HepG2 (cell line): ENCODE measurements at regions not wholly inside any gene's neighbourhood (a gene's known extent, or its start where the extent isn't known, plus 50 kb on each side); places are given as distances from the start of the nearest gene placed in this dataset.
"Not testable (repeated sequence)": the region's sequence is repeated elsewhere in the genome, so short reads cannot be mapped to it uniquely, and the experiment has no call there.

ENCODE experiments used
- ATAC-seq: fragments of 200-7000 bp; cut with Tn5 transposase; 3 replicates; pipeline ENCODE4 v1.9.1; 2020; ENCODE audit warnings: mild to moderate bottlenecking, moderate library complexity
- BruUV-seq: library from RNA; stranded (reverse); fragments of 400-500 nt; replicated peaks from 2 replicates; lab custom pipeline; 2021; lab: Mats Ljungman, UMichigan
- CTCF ChIA-PET: fragments of 300-600 bp; formaldehyde crosslinking; extraction: SDS; loops from one replicate; lab custom pipeline; 2021; ENCODE audit warnings: low total read pairs, inconsistent platforms, low intra/inter-chr PET ratio; lab: Yijun Ruan, JAX
- POLR2A ChIA-PET: fragments of 350-600 bp; sonication (Branson Sonifier 250); formaldehyde crosslinking; loops from one replicate; lab custom pipeline; 2020; ENCODE audit warnings: antibody characterized with exemption, inconsistent platforms; lab: Yijun Ruan, JAX
- DNase-seq: peaks from one replicate; pipeline ENCODE4 v3.0.0-alpha.2; 2015; ENCODE audit warnings: low spot score
- FAIRE-seq: peaks from 3 replicates; lab custom pipeline; 2011; peaks lifted over from hg19 to GRCh38; lab: Jason Lieb, UNC
- H2AFZ ChIP-seq: one replicate; pipeline ENCODE4 v1.6.1; 2011; ENCODE audit warnings: low read length, inconsistent platforms
- H3K27ac ChIP-seq: fragments of 300-600 bp; 3 replicates; pipeline ENCODE4 v1.8.0; 2011; ENCODE audit warnings: mixed run types, mild to moderate bottlenecking, mixed read lengths, low read length, inconsistent platforms; ENCODE audit not compliant: insufficient read depth; ENCODE audit errors: extremely low read length
- H3K27me3 ChIP-seq, 2 experiments: fragments of 200-600 bp in 1 of 2; 2 replicates in 1 of 2; 3 replicates in 1 of 2; pipeline versions ENCODE4 v1.6.0 to v1.8.0; 2011; ENCODE audit warnings: low read length in 2 of 2, mild to moderate bottlenecking in 2 of 2, moderate library complexity in 2 of 2, inconsistent platforms in 1 of 2; ENCODE audit not compliant: insufficient read depth in 2 of 2, control insufficient read depth in 1 of 2
- H3K36me3 ChIP-seq, 2 experiments: fragments of 200-600 bp in 1 of 2; replicated peaks in 1 of 2; 2 replicates in 1 of 2; 3 replicates in 1 of 2; pipeline versions ENCODE4 v1.5.1 to v1.8.0; 2011; ENCODE audit warnings: low read length in 2 of 2, inconsistent platforms in 1 of 2; ENCODE audit not compliant: insufficient read depth in 2 of 2, control insufficient read depth in 1 of 2
- H3K4me1 ChIP-seq: 2 replicates; pipeline ENCODE4 v1.5.1; 2012; ENCODE audit warnings: low read length, inconsistent platforms; ENCODE audit not compliant: insufficient read depth
- H3K4me2 ChIP-seq: 2 replicates; pipeline ENCODE4 v1.6.0; 2011; ENCODE audit warnings: low read depth, low read length, inconsistent platforms
- H3K4me3 ChIP-seq, 3 experiments: fragments of 200-600 bp in 1 of 3; sonication (generic), shearing (Covaris generic) in 1 of 3; replicated peaks in 1 of 3; 2 replicates each; pipeline ENCODE4 v1.5.1; 2011 to 2016; ENCODE audit warnings: low read length in 3 of 3, inconsistent platforms in 2 of 3, low read depth in 2 of 3, mild to moderate bottlenecking in 2 of 3, control low read depth in 1 of 3, mixed read lengths in 1 of 3; ENCODE audit not compliant: insufficient read depth in 1 of 3
- H3K79me2 ChIP-seq: one replicate; pipeline ENCODE4 v1.6.1; 2011; ENCODE audit warnings: low read length, inconsistent platforms; ENCODE audit not compliant: insufficient read depth
- H3K9ac ChIP-seq: 2 replicates; pipeline ENCODE4 v1.6.0; 2011; ENCODE audit warnings: mild to moderate bottlenecking, low read depth, low read length, inconsistent platforms; ENCODE audit not compliant: insufficient read depth
- H3K9me3 ChIP-seq: 2 replicates; pipeline ENCODE4 v1.5.1; 2012; ENCODE audit warnings: mild to moderate bottlenecking, low read length
- H4K20me1 ChIP-seq: 2 replicates; pipeline ENCODE4 v1.6.0; 2011; ENCODE audit warnings: inconsistent platforms, mild to moderate bottlenecking, low read length, moderate library complexity; ENCODE audit not compliant: insufficient read depth
- ATF5 ChIP-seq: sonication (generic); formaldehyde crosslinking; IDR thresholded peaks from 2 replicates; pipeline ENCODE4 v1.4.0; 2020; ENCODE audit warnings: mild to moderate bottlenecking, low read depth, missing genetic modification reagents
- FOXJ3 ChIP-seq: sonication (generic); formaldehyde crosslinking; IDR thresholded peaks from 2 replicates; pipeline ENCODE4 v1.4.0; 2020; ENCODE audit warnings: missing genetic modification reagents, mild to moderate bottlenecking, borderline replicate concordance
- HOXA9 ChIP-seq: sonication (generic); formaldehyde crosslinking; IDR thresholded peaks from 2 replicates; pipeline ENCODE4 v1.8.1; 2022; ENCODE audit warnings: missing genetic modification reagents, mild to moderate bottlenecking, moderate library complexity, borderline replicate concordance
- HOXD1 ChIP-seq: sonication (generic); formaldehyde crosslinking; IDR thresholded peaks from 2 replicates; pipeline ENCODE4 v1.5.0; 2020; ENCODE audit warnings: missing genetic modification reagents
- MAF1 ChIP-seq: sonication (generic); formaldehyde crosslinking; IDR thresholded peaks from 2 replicates; pipeline ENCODE4 v1.5.0; 2020; ENCODE audit warnings: missing genetic modification reagents, borderline replicate concordance
- MEF2D ChIP-seq: sonication (generic); formaldehyde crosslinking; IDR thresholded peaks from 2 replicates; pipeline ENCODE4 v1.5.1; 2020; ENCODE audit warnings: mild to moderate bottlenecking, missing genetic modification reagents
- MLXIP ChIP-seq: sonication (generic); formaldehyde crosslinking; IDR thresholded peaks from 2 replicates; pipeline ENCODE4 v1.9.0; 2021; ENCODE audit warnings: missing genetic modification reagents, borderline replicate concordance
- PAX8 ChIP-seq: sonication (generic); formaldehyde crosslinking; IDR thresholded peaks from 2 replicates; pipeline ENCODE4 v1.8.0; 2022; ENCODE audit warnings: mild to moderate bottlenecking, missing genetic modification reagents, borderline replicate concordance
- PHF8 ChIP-seq: sonication (generic); formaldehyde crosslinking; IDR thresholded peaks from 2 replicates; pipeline ENCODE4 v1.5.0; 2020; ENCODE audit warnings: missing genetic modification reagents
- RCOR2 ChIP-seq: IDR thresholded peaks from 2 replicates; pipeline ENCODE4 v1.6.1; 2016; ENCODE audit warnings: missing biosample characterization, missing genetic modification reagents
- SOX13 ChIP-seq, 3 experiments: fragments of 450-650 bp in 1 of 3; sonication (generic) in 1 of 3; formaldehyde crosslinking in 1 of 3; IDR thresholded peaks in 2 of 3; conservative IDR thresholded peaks in 1 of 3; 2 replicates each; pipeline versions ENCODE4 v1.5.0 to v1.6.1; 2016 to 2020; ENCODE audit warnings: antibody characterized with exemption in 1 of 3, mild to moderate bottlenecking in 1 of 3, missing compliant biosample characterization in 1 of 3, missing genetic modification reagents in 1 of 3, moderate library complexity in 1 of 3
- SRF ChIP-seq: IDR thresholded peaks from 2 replicates; pipeline ENCODE4 v1.6.1; 2011; ENCODE audit warnings: mild to moderate bottlenecking, low read depth, low read length, moderate library complexity
- ZNF33A ChIP-seq: sonication (generic); formaldehyde crosslinking; IDR thresholded peaks from 2 replicates; pipeline ENCODE4 v1.5.1; 2020; ENCODE audit warnings: missing genetic modification reagents, mild to moderate bottlenecking, moderate library complexity, borderline replicate concordance
- ZNF713 ChIP-seq: sonication (generic); formaldehyde crosslinking; IDR thresholded peaks from 2 replicates; pipeline ENCODE4 v1.4.0; 2020; ENCODE audit warnings: mild to moderate bottlenecking, missing genetic modification reagents
- ZNF772 ChIP-seq: sonication (generic); formaldehyde crosslinking; IDR thresholded peaks from 2 replicates; pipeline ENCODE4 v1.5.0; 2020; ENCODE audit warnings: mild to moderate bottlenecking, missing genetic modification reagents
- WGBS: methylation state at CpG from one replicate; pipeline ENCODE4 v1.1.6; 2017; ENCODE audit warnings: low lambda C conversion rate; 5-methylcytosine and 5-hydroxymethylcytosine counted together
- in situ Hi-C: cut with HindIII; loops from 2 replicates; pipeline ENCODE4 v1.10.0; 2017; ENCODE audit warnings: low pct_unique_long_range_greater_than_20kb; ENCODE audit not compliant: extremely low pct_ligation_motif_present
- intact Hi-C: fragments of 100-400 bp; cut with micrococcal nuclease; formaldehyde crosslinking; loops from one replicate; pipeline ENCODE4 v1.10.0; 2022; ENCODE audit not compliant: unreplicated experiment

GRCh38 chr3:153232050-153232752 lies 70.2 kb downstream of the RAP2B start:
- FAIRE-seq, H3K79me2 ChIP-seq, H3K4me1 ChIP-seq, H2AFZ ChIP-seq, CTCF ChIA-PET, DNase-seq, H3K9ac ChIP-seq, BruUV-seq, in situ Hi-C loops, H3K4me2 ChIP-seq, H3K36me3 ChIP-seq, H3K9me3 ChIP-seq, H4K20me1 ChIP-seq, intact Hi-C loops, POLR2A ChIA-PET, H3K27me3 ChIP-seq, H3K4me3 ChIP-seq, H3K27ac ChIP-seq, ATAC-seq: not testable (repeated sequence)
- WGBS, result 74% methylated on average over 10 of the region's 11 CpGs

- H3K4me1 ChIP-seq, result no peaks in the 10 kb centered on the region
- no peak for FAIRE-seq
- in situ Hi-C loops (no loop called here), intact Hi-C loops (no loop called here)
- H3K4me2 ChIP-seq, result no peak overlapping the region
- H3K79me2 ChIP-seq, result no peaks in the 10 kb centered on the region
- H3K27me3 ChIP-seq, result no peaks in the 10 kb centered on the region
- no peak overlapping the region for H3K9ac ChIP-seq
- 69% methylated on average over 3 of the region's 3 CpGs for WGBS
- H3K4me3 ChIP-seq, result no peak overlapping the region
- H3K36me3 ChIP-seq, result no peaks in the 10 kb centered on the region
- DNase-seq, result no peak
- BruUV-seq, result no TSS peak
- ATAC-seq, result no peak
- POLR2A ChIA-PET, result no interaction called here
- no peaks in the 10 kb centered on the region for H4K20me1 ChIP-seq
- no peak overlapping the region for H3K27ac ChIP-seq
- no peak overlapping the region for H2AFZ ChIP-seq
- no peaks in the 10 kb centered on the region for H3K9me3 ChIP-seq
- CTCF ChIA-PET, result no interaction called here
- no peak for TF ChIP-seq PAX8
- no peak for TF ChIP-seq PHF8 (CRISPR knock-in tag)
- TF ChIP-seq MEF2D (CRISPR knock-in tag), result no peak
- TF ChIP-seq HOXD1, result no peak
- no peak for TF ChIP-seq MAF1 (CRISPR knock-in tag)
- no peak for TF ChIP-seq SOX13 (IDR thresholded peaks at IDR 0.05)
- TF ChIP-seq SOX13 (CRISPR knock-in tag; conservative IDR thresholded peaks at IDR 0.05 in 1 of 2, IDR thresholded peaks at IDR 0.05 in 1 of 2), result no peak
- TF ChIP-seq MLXIP (CRISPR knock-in tag), result no peak
- TF ChIP-seq ZNF33A, result no peak
- no peak for TF ChIP-seq HOXA9 (CRISPR knock-in tag)
- TF ChIP-seq ZNF713, result no peak
- no peak for TF ChIP-seq FOXJ3 (CRISPR knock-in tag)
- no peak for TF ChIP-seq RCOR2 (CRISPR knock-in tag)
- TF ChIP-seq ATF5 (CRISPR knock-in tag), result no peak
- TF ChIP-seq SRF, result no peak
- no peak for TF ChIP-seq ZNF772 (CRISPR knock-in tag)
These were observed 70.8 kb downstream of the RAP2B start for GRCh38 chr3:153232851-153233271.
